DND-41 (cell line): ENCODE measurements at regions not wholly inside any gene's neighbourhood (a gene's known extent, or its start where the extent isn't known, plus 50 kb on each side); places are given as distances from the start of the nearest gene placed in this dataset.

ENCODE experiments used
- CTCF ChIP-seq: IDR thresholded peaks from 2 replicates; pipeline ENCODE4 v1.5.1; 2012; ENCODE audit warnings: borderline replicate concordance, low read length, moderate library complexity, mild to moderate bottlenecking; ENCODE audit not compliant: poor library complexity, severe bottlenecking; ENCODE audit errors: extremely low read depth
- EZH2 ChIP-seq: IDR thresholded peaks from 3 replicates; pipeline ENCODE4 v1.6.1; 2012; ENCODE audit warnings: borderline replicate concordance, low read depth, mild to moderate bottlenecking, moderate library complexity, low read length, inconsistent platforms; ENCODE audit not compliant: severe bottlenecking

- TF ChIP-seq CTCF (no peak), EZH2 (no peak)
Observed at GRCh38 chr3:15903164-15903563, 105.4 kb upstream of the ANKRD28 start.
